Sigmoid colon (tissue), 6 donors: ENCODE measurements at regions not wholly inside any gene's neighbourhood (a gene's known extent, or its start where the extent isn't known, plus 50 kb on each side); places are given as distances from the start of the nearest gene placed in this dataset.

Source experiments
- DNase-seq: peaks from one replicate; pipeline ENCODE4 v3.0.0-alpha.2; 2019
- H3K27ac ChIP-seq, 4 donors: fragments of 200-600 bp; sonication (generic); one replicate each; pipeline ENCODE4 v1.5.1; 2016 to 2019; ENCODE audit warnings: mild to moderate bottlenecking in 1 of 4
- H3K27me3 ChIP-seq, 3 donors: fragments of 200-600 bp; sonication (generic); one replicate each; pipeline ENCODE4 v1.5.1; 2019; ENCODE audit warnings: mild to moderate bottlenecking in 1 of 3
- H3K36me3 ChIP-seq, 4 donors: fragments of 200-600 bp; sonication (generic); one replicate each; pipeline ENCODE4 v1.5.1; 2016 to 2019
- H3K4me1 ChIP-seq, 4 donors: fragments of 200-600 bp; sonication (generic); one replicate each; pipeline ENCODE4 v1.5.1; 2017 to 2019
- H3K4me3 ChIP-seq, 4 donors: fragments of 200-600 bp; sonication (generic); one replicate each; pipeline ENCODE4 v1.5.1; 2017 to 2019; ENCODE audit warnings: mild to moderate bottlenecking in 2 of 4, moderate library complexity in 1 of 4
- H3K9me3 ChIP-seq, 4 donors: fragments of 200-600 bp in 3 of 4; sonication (generic) in 3 of 4; one replicate each; pipeline versions ENCODE4 v1.5.1 to v1.6.1; 2013 to 2019
- EP300 ChIP-seq, 4 donors: sonication (generic); formaldehyde crosslinking; IDR thresholded peaks; one replicate each; pipeline ENCODE4 v1.6.1; 2017; ENCODE audit warnings: antibody characterized with exemption in 4 of 4
- POLR2A ChIP-seq, 2 donors: fragments of 450-650 bp; IDR thresholded peaks; one replicate each; pipeline ENCODE4 v1.6.1; 2016; ENCODE audit warnings: antibody characterized with exemption in 2 of 2, mild to moderate bottlenecking in 2 of 2, moderate library complexity in 2 of 2
- POLR2AphosphoS5 ChIP-seq, 4 donors: sonication (generic); formaldehyde crosslinking; IDR thresholded peaks; one replicate each; pipeline ENCODE4 v1.6.1; 2017; ENCODE audit warnings: antibody characterized with exemption in 4 of 4
- WGBS, 2 donors: extraction: QIAGEN DNeasy Blood & Tissue Kit; methylation state at CpG; one replicate each; pipeline ENCODE4 v1.1.7; 2013; 5-methylcytosine and 5-hydroxymethylcytosine counted together
- intact Hi-C: fragments of 100-400 bp; cut with DNase I; formaldehyde crosslinking; loops from one replicate; pipeline ENCODE4 v1.15.1; 2023
- TF ChIP-seq, protein P1 (sequence below), 4 experiments: fragments of 450-650 bp in 3 of 4; fragments of 200-600 bp in 1 of 4; IDR thresholded peaks; one replicate each; pipeline ENCODE4 v1.5.1; 2016 to 2019; ENCODE audit warnings: antibody characterized with exemption in 4 of 4, mild to moderate bottlenecking in 3 of 4, moderate library complexity in 2 of 4
- donor health status: healthy with polysubstance abuse.
- donor health status: healthy.

DNA sequence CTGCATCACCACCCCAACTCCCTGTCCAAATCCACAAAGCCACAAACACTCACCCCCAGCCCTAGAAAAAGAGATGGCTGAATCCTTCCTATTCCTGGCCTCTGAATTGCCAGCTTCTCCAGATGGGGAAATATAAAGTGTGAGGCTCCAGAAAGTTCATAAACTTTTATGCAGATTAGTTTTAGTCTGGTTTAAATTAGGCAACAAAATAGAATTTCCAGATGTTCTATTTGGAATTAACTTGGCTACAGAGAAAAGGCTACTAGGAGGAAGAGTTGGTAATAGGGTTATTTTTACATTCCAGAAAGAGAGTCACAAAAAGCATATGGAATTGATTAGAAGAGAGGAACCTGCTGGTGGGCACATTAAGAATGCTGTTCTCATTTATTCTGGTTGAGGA lies 56.0 kb downstream of the EN1 start:
- H3K27ac ChIP-seq: no peak overlapping the region
- peaks cover 0 to 14% (median 0%) of the 10 kb centered on the region in 3 donors for H3K27me3 ChIP-seq
- intact Hi-C loops: no loop called here
- TF ChIP-seq, protein P1, sequence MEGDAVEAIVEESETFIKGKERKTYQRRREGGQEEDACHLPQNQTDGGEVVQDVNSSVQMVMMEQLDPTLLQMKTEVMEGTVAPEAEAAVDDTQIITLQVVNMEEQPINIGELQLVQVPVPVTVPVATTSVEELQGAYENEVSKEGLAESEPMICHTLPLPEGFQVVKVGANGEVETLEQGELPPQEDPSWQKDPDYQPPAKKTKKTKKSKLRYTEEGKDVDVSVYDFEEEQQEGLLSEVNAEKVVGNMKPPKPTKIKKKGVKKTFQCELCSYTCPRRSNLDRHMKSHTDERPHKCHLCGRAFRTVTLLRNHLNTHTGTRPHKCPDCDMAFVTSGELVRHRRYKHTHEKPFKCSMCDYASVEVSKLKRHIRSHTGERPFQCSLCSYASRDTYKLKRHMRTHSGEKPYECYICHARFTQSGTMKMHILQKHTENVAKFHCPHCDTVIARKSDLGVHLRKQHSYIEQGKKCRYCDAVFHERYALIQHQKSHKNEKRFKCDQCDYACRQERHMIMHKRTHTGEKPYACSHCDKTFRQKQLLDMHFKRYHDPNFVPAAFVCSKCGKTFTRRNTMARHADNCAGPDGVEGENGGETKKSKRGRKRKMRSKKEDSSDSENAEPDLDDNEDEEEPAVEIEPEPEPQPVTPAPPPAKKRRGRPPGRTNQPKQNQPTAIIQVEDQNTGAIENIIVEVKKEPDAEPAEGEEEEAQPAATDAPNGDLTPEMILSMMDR (IDR thresholded peaks at IDR 0.05): no peak
- TF ChIP-seq POLR2A (IDR thresholded peaks at IDR 0.05) (no peak), POLR2AphosphoS5 (IDR thresholded peaks at IDR 0.05) (no peak), EP300 (IDR thresholded peaks at IDR 0.05) (no peak)
- H3K9me3 ChIP-seq: no peaks in the 10 kb centered on the region
- no peaks in the 10 kb centered on the region for H3K36me3 ChIP-seq
- H3K4me3 ChIP-seq: no peak overlapping the region
- H3K4me1 ChIP-seq: no peaks in the 10 kb centered on the region
- DNase-seq: no peak

DNA sequence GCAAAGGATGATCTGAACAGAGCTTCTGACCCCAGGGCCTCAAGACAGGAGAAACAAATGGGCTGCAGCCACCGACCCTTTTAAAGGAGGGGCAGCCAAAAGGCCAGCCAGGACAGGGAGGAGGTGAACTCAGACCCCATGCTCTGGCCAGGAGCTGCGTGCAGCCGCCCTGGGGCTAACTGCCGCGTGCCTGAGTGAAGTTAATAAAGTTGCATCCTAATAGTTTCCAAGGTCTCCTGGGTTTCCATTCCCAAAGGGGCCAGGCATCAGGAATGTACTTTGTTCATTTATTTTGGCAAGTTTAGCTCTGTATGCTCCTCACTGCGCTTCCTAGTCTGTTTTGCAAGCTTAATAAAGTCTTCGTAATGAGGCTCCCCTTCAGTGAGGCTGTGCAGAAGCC lies 60.7 kb downstream of the EN1 start:
- H3K27me3 ChIP-seq: peaks cover 0 to 14% (median 0%) of the 10 kb centered on the region in 3 donors

DNA sequence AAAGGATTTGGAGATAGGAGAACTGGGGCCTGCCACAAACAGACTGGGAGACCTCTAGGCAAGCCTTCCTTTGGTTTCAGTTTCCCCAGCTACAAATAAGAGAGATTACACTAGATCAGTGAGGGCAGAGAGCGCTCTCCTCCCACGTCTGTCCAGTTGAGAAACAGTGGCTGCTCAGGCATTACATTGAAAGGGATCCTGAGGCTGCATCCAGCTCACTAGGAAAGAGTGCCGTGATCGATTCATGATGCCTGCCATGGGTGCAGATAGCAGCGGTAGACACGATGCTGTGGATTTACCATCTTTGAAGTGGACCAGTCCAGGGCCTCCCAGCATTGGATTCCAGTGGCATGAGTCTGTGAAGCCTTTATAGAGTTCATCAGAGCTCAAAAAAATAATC lies 62.6 kb downstream of the EN1 start:
- peaks cover 0 to 14% (median 0%) of the 10 kb centered on the region in 3 donors for H3K27me3 ChIP-seq
- H3K9me3 ChIP-seq: no peaks in the 10 kb centered on the region
- no peak overlapping the region for H3K4me3 ChIP-seq
- intact Hi-C loops: no loop called here
- no peaks in the 10 kb centered on the region for H3K36me3 ChIP-seq
- no peak for DNase-seq
- TF ChIP-seq, protein P1 (IDR thresholded peaks at IDR 0.05): no peak
- TF ChIP-seq POLR2AphosphoS5 (IDR thresholded peaks at IDR 0.05) (no peak), POLR2A (IDR thresholded peaks at IDR 0.05) (no peak), EP300 (IDR thresholded peaks at IDR 0.05) (no peak)
- H3K4me1 ChIP-seq: no peaks in the 10 kb centered on the region
- 85 to 86% methylated on average over 6 of the region's 6 CpGs for WGBS, 2 donors
- no peak overlapping the region for H3K27ac ChIP-seq

More for the DNA sequence above, 60.7 kb downstream of the EN1 start:
- Histone ChIP-seq H3K4me3 (no peak overlapping the region), H3K27ac (no peak overlapping the region), H3K4me1 (no peaks in the 10 kb centered on the region), H3K36me3 (no peaks in the 10 kb centered on the region), H3K9me3 (no peaks in the 10 kb centered on the region)
- DNase-seq: no peak
- 56 to 63% methylated on average over 7 of the region's 7 CpGs for WGBS, 2 donors
- TF ChIP-seq POLR2A (IDR thresholded peaks at IDR 0.05): no peak
- no peak for TF ChIP-seq EP300 (IDR thresholded peaks at IDR 0.05)
- TF ChIP-seq POLR2AphosphoS5 (IDR thresholded peaks at IDR 0.05): no peak
- TF ChIP-seq, protein P1 (IDR thresholded peaks at IDR 0.05): no peak
- intact Hi-C loops: no loop called here

DNA sequence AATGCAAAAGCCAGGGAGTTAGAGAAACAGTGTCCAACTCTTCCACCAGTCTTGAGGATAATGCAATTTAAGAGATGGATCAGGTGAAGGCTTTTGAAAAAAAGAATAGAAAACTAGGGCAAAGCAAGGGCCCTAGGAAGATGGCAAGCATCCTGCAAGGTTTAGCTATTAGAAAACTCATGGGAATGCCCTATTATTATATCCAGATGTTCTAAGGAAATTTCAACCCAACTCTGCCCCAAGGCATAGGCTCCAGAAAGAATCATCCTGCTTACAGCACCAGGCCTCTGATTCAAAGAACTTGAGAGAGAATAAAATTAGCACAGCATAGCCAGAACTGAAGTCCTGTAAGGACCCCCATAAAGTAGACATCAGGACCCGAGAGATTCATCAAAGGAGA lies 68.1 kb downstream of the EN1 start:
- Histone ChIP-seq H3K9me3 (no peaks in the 10 kb centered on the region), H3K27me3 (peaks cover 8 to 30% (median 18%) of the 10 kb centered on the region in 3 donors), H3K27ac (no peak overlapping the region), H3K4me3 (no peak overlapping the region), H3K36me3 (no peaks in the 10 kb centered on the region), H3K4me1 (peaks cover 0 to 10% (median 8%) of the 10 kb centered on the region in 4 donors)
- TF ChIP-seq EP300 (IDR thresholded peaks at IDR 0.05): no peak
- intact Hi-C loops: no loop called here
- 64 to 71% methylated on average over 1 of the region's 1 CpG for WGBS, 2 donors
- no peak for DNase-seq

DNA sequence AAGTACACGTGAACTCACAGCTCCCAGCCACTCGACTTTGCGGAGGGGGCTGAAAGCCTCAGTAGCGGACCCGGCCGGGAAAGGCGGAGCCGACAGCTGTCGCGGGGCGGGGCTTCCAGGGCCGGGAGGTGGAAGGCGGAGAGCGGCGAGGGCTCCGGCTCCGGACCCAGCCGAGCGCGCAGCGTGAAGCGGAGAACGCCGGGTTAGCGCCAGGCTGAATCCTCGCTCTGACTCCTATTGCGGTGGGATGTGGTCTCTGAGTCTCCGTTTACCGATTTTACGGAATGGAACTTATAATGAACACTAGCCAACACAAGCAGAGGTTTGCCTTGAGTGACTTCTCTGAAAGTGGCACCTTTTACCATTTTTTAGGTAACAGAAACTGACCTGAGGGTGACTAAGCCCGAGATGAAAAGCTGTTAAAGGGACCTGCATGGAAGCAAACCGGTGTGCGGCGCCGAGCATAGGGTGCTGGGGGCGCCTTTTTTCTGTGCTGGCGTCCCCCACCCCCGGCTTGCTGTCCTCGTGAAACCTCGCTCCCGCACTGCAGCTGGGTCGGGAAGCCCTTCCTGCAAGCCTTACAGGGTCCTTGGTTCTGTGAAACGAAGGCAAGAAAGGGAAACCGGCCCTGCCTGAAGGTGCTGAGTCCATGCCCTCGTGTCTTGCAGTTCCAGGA lies 72.9 kb downstream of the EN1 start:
- 1 to 2% methylated on average over 45 of the region's 45 CpGs for WGBS, 2 donors
- Histone ChIP-seq H3K4me3 (peak overlapping the region; percentile 5 to 47 (median 35)), H3K27ac (no peak overlapping the region), H3K27me3 (peaks cover 8 to 30% (median 18%) of the 10 kb centered on the region in 3 donors), H3K9me3 (no peaks in the 10 kb centered on the region), H3K4me1 (peaks cover 0 to 12% (median 8%) of the 10 kb centered on the region in 4 donors), H3K36me3 (no peaks in the 10 kb centered on the region)
- no peak for DNase-seq
- intact Hi-C loops: no loop called here
- TF ChIP-seq POLR2AphosphoS5 (IDR thresholded peaks at IDR 0.05) (no peak), EP300 (IDR thresholded peaks at IDR 0.05) (no peak), POLR2A (IDR thresholded peaks at IDR 0.05) (no peak)
- TF ChIP-seq, protein P1 (IDR thresholded peaks at IDR 0.05): no peak
